ENCODE measurements at regions not wholly inside any gene's neighbourhood (a gene's known extent, or its start where the extent isn't known, plus 50 kb on each side); places are given as distances from the start of the nearest gene placed in this dataset.

GRCh38 chr14:98598576-98598975 is 673.4 kb downstream of the BCL11B start:
- no peak for TF ChIP-seq CEBPB (IDR thresholded peaks at IDR 0.05)
- no peak for TF ChIP-seq CREB1 (IDR thresholded peaks at IDR 0.05; ENCODE audit: low read depth)
- no peak for TF ChIP-seq USF1 (IDR thresholded peaks at IDR 0.05)
- no peak for TF ChIP-seq REST (IDR thresholded peaks at IDR 0.05; ENCODE audit: low read depth)
- no peak for TF ChIP-seq TCF12 (IDR thresholded peaks at IDR 0.05; ENCODE audit: low read depth)
- TF ChIP-seq TEAD4 (IDR thresholded peaks at IDR 0.05), result no peak
- no peak for TF ChIP-seq NFIC (IDR thresholded peaks at IDR 0.05)
- TF ChIP-seq TAF1 (IDR thresholded peaks at IDR 0.05; ENCODE audit: low read depth), result no peak
- TF ChIP-seq MAX (IDR thresholded peaks at IDR 0.05), result no peak
- TF ChIP-seq RAD21 (IDR thresholded peaks at IDR 0.05; ENCODE audit: low read depth), result no peak
- no peak for TF ChIP-seq FOXM1 (IDR thresholded peaks at IDR 0.05; ENCODE audit: borderline replicate concordance, low read depth)
- TF ChIP-seq YY1 (IDR thresholded peaks at IDR 0.05; ENCODE audit: low read depth), result no peak
- TF ChIP-seq EP300 (IDR thresholded peaks at IDR 0.05; ENCODE audit: borderline replicate concordance), result no peak
- TF ChIP-seq ZBTB7A (IDR thresholded peaks at IDR 0.05; ENCODE audit: low read depth), result no peak
